IMR-90 (cell line): ENCODE measurements at regions not wholly inside any gene's neighbourhood (a gene's known extent, or its start where the extent isn't known, plus 50 kb on each side); places are given as distances from the start of the nearest gene placed in this dataset.

Experiments used
- BHLHE40 ChIP-seq: fragments of 150-350 bp; IDR thresholded peaks from 2 replicates; pipeline ENCODE4 v1.6.1; 2016; ENCODE audit warnings: mild to moderate bottlenecking, low read depth, low read length
- CEBPB ChIP-seq: IDR thresholded peaks from 2 replicates; pipeline ENCODE4 v1.6.1; 2012; ENCODE audit warnings: low read depth, low read length, improper control_type of control experiment
- CHD1 ChIP-seq: IDR thresholded peaks from 2 replicates; pipeline ENCODE4 v1.6.1; 2012; ENCODE audit warnings: low read depth, low read length, improper control_type of control experiment
- FOS ChIP-seq: fragments of 150-350 bp; IDR thresholded peaks from 2 replicates; pipeline ENCODE4 v1.6.1; 2016; ENCODE audit warnings: low read depth, low read length
- MAZ ChIP-seq: IDR thresholded peaks from 2 replicates; pipeline ENCODE4 v1.6.1; 2012; ENCODE audit warnings: low read depth, mild to moderate bottlenecking, low read length, improper control_type of control experiment, moderate library complexity, borderline replicate concordance
- MXI1 ChIP-seq: IDR thresholded peaks from 2 replicates; pipeline ENCODE4 v1.6.1; 2012; ENCODE audit warnings: low read depth, mild to moderate bottlenecking, low read length, moderate library complexity, borderline replicate concordance
- NFE2L2 ChIP-seq: fragments of 150-350 bp; IDR thresholded peaks from 2 replicates; pipeline ENCODE4 v1.6.1; 2016; ENCODE audit warnings: low read depth, mild to moderate bottlenecking, low read length
- POLR2A ChIP-seq: IDR thresholded peaks from 2 replicates; pipeline ENCODE4 v1.6.1; 2012; ENCODE audit warnings: mild to moderate bottlenecking, low read depth, low read length
- RAD21 ChIP-seq: IDR thresholded peaks from 2 replicates; pipeline ENCODE4 v1.6.1; 2012; ENCODE audit warnings: low read length, improper control_type of control experiment
- SMC3 ChIP-seq: fragments of 150-350 bp; IDR thresholded peaks from 2 replicates; pipeline ENCODE4 v1.6.1; 2016; ENCODE audit warnings: low read depth, mild to moderate bottlenecking, antibody characterized with exemption, low read length, moderate library complexity
- TF ChIP-seq, protein P1 (sequence below): conservative IDR thresholded peaks from 2 replicates; pipeline ENCODE4 v1.5.1; 2012; ENCODE audit warnings: mild to moderate bottlenecking, low read depth, low read length, improper control_type of control experiment
- TF ChIP-seq, protein P2 (sequence below): fragments of 150-350 bp; IDR thresholded peaks from 2 replicates; pipeline ENCODE4 v1.6.1; 2017; ENCODE audit warnings: mild to moderate bottlenecking, antibody characterized with exemption, low read length, low read depth
- TF ChIP-seq, protein P3 (sequence below): fragments of 150-350 bp; IDR thresholded peaks from 2 replicates; pipeline ENCODE4 v1.6.1; 2016; ENCODE audit warnings: low read depth, mild to moderate bottlenecking, low read length, moderate library complexity, borderline replicate concordance

DNA sequence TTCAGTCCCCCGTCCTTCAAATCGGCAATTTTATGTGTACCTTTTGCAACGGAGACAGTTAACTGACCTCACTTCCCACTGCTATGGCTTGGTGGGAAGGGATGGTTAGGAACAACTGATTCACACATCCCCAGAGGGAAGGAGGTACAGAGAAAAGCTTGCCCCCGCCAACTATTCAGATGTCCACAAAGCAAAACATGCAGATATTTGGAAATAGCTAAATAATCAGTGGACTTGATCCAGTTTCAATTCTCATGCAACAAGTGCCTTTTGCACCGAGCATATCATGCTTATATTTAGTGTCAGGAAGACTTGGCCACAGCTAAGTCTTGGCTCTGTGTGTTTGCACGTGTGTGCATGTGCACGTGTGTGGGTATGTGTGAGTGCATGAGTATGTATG lies 144.6 kb downstream of the SNX19 start:
- TF ChIP-seq POLR2A, result no peak
- TF ChIP-seq, protein P1, sequence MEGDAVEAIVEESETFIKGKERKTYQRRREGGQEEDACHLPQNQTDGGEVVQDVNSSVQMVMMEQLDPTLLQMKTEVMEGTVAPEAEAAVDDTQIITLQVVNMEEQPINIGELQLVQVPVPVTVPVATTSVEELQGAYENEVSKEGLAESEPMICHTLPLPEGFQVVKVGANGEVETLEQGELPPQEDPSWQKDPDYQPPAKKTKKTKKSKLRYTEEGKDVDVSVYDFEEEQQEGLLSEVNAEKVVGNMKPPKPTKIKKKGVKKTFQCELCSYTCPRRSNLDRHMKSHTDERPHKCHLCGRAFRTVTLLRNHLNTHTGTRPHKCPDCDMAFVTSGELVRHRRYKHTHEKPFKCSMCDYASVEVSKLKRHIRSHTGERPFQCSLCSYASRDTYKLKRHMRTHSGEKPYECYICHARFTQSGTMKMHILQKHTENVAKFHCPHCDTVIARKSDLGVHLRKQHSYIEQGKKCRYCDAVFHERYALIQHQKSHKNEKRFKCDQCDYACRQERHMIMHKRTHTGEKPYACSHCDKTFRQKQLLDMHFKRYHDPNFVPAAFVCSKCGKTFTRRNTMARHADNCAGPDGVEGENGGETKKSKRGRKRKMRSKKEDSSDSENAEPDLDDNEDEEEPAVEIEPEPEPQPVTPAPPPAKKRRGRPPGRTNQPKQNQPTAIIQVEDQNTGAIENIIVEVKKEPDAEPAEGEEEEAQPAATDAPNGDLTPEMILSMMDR, result no peak
- no peak for TF ChIP-seq CEBPB
- no peak for TF ChIP-seq FOS
- TF ChIP-seq SMC3, result no peak
- no peak for TF ChIP-seq CHD1
- TF ChIP-seq MAZ, result no peak
- TF ChIP-seq RAD21, result no peak
- TF ChIP-seq, protein P2, sequence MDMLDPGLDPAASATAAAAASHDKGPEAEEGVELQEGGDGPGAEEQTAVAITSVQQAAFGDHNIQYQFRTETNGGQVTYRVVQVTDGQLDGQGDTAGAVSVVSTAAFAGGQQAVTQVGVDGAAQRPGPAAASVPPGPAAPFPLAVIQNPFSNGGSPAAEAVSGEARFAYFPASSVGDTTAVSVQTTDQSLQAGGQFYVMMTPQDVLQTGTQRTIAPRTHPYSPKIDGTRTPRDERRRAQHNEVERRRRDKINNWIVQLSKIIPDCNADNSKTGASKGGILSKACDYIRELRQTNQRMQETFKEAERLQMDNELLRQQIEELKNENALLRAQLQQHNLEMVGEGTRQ, result no peak
- TF ChIP-seq BHLHE40, result no peak
- TF ChIP-seq MXI1, result no peak
- no peak for TF ChIP-seq NFE2L2
- TF ChIP-seq, protein P3, sequence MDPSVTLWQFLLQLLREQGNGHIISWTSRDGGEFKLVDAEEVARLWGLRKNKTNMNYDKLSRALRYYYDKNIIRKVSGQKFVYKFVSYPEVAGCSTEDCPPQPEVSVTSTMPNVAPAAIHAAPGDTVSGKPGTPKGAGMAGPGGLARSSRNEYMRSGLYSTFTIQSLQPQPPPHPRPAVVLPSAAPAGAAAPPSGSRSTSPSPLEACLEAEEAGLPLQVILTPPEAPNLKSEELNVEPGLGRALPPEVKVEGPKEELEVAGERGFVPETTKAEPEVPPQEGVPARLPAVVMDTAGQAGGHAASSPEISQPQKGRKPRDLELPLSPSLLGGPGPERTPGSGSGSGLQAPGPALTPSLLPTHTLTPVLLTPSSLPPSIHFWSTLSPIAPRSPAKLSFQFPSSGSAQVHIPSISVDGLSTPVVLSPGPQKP, result no peak
